ENCODE measurements at regions not wholly inside any gene's neighbourhood (a gene's known extent, or its start where the extent isn't known, plus 50 kb on each side); places are given as distances from the start of the nearest gene placed in this dataset.

DNA sequence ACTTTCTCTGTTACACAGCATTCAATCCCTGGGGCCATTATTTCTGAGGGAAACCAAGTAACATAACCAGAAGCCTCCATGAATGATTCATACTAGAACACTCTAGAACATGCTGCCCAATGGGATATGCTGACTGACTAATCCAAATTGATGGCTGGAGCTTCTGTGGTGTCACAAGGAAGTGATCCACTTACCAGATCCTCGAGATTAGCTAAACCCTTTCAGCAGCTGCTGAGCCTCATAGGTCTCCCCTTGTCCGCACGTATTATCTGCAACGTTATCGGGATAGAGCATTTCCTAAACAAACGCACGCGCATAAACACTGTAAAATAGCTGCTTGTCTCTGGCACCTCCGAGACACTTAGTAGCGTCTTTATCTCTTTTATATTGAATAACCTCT, 61.2 kb upstream of the PROK2 start (continued):
- no peak for TF ChIP-seq KDM5A (IDR thresholded peaks at IDR 0.05; ENCODE audit: low read length)

All from H1 (cell line).